RKO (cell line): ENCODE measurements at regions not wholly inside any gene's neighbourhood (a gene's known extent, or its start where the extent isn't known, plus 50 kb on each side); places are given as distances from the start of the nearest gene placed in this dataset.

Source experiments
- DNase-seq: peaks from one replicate; pipeline ENCODE4 v3.0.0-alpha.2; 2016; ENCODE audit warnings: low spot score

GRCh38 chr12:102534899-102535298 is 54.5 kb upstream of the IGF1 start:
- no peak for DNase-seq

- no peak for DNase-seq
Measured at GRCh38 chr12:102533483-102534215, 53.3 kb upstream of the IGF1 start.
